Dermis blood vessel endothelial cell (primary cell): ENCODE measurements at regions not wholly inside any gene's neighbourhood (a gene's known extent, or its start where the extent isn't known, plus 50 kb on each side); places are given as distances from the start of the nearest gene placed in this dataset.
A peak's percentile ranks its signal among the peaks of the same experiment; 100 is the strongest.
"Not testable (repeated sequence)": the region's sequence is repeated elsewhere in the genome, so short reads cannot be mapped to it uniquely, and the experiment has no call there.

ENCODE experiments used
- DNase-seq: peaks from one replicate; pipeline ENCODE4 v3.0.0; 2010

DNA sequence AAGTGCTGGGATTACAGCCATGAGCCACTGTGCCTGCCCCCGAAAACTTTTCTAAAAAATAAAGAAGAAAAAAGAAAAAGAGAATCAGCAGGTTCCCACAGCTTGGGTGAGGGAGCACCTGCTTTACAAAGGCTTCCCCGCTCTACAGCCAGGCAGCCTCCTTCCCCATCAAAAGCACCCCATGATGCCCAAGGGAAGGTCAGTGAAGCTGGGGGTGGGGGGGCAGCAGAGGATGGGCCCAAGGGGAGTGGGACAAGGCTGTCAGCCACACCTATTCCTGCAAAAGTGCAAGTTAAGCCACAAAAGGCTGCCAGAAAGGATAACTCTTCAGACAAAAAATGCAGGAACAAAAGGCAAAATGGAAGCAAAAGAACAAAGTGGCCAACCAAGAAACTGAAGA, 72.5 kb downstream of the FAM50B start:
- no peak for DNase-seq

DNA sequence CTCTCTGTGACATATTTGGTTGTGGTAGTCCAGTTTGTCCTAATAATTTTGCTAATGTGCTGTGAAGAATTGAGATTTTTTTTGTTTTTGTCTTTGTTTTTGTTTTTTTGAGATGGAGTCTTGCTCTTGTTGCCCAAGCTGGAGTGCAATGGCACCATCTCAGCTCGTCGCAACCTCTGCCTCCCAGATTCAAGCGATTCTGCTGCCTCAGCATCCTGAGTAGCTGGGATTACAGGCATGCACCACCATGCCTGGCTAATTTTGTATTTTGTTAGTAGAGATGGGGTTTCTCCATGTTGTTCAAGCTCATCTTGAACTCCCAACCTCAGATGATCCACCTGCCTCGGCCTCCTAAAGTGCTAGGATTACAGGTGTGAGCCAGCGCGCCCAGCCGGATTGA, 73.4 kb downstream of the FAM50B start:
- not testable (repeated sequence) for DNase-seq

GRCh38 chr6:3925223-3926149, 76.3 kb downstream of the FAM50B start:
- DNase-seq = not testable (repeated sequence)

DNA sequence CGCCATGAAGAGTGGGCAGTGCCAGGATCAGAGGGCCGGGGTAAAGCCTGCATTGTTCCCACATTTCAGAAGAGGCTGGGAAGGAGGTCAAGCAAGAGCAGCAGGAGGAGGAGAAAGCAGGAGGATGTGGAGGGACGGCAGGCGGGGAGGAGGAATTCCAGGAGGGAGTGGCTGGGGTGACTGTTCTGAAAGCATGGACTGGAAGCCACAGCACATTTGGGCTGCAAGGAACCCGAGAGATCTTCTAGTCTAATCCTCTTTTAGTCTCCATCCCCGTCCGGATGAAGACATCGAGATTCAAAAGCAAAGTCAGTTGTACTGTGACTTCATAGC, 76.9 kb downstream of the FAM50B start:
- no peak for DNase-seq

GRCh38 chr6:3928111-3928510, 78.9 kb downstream of the FAM50B start:
- no peak for DNase-seq

- DNase-seq = no peak
Observed at GRCh38 chr6:3929281-3929798, 80.2 kb downstream of the FAM50B start.

DNA sequence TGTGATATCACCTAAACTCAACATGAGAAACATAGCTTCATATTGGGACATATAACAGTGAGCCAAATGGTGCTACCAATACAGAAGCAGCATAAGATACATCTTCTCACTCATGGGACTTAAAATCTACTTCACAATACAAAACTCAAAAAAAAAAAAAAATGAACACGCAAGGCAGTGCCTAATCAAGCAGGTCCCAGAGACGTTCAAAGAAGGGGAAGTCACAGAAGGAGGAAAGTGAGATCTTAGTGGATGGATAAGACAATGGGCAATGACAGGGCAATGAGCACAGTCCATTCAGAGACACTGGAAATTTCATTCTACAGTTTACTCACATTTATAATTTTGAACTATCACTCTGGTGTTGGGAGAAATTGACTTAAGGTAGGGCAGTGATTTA, 88.3 kb downstream of the FAM50B start:
- no peak for DNase-seq

GRCh38 chr6:3938715-3939367, 89.7 kb downstream of the FAM50B start:
- no peak for DNase-seq

- DNase-seq = no peak
Observed at GRCh38 chr6:3939368-3939958, 90.3 kb downstream of the FAM50B start.

DNA sequence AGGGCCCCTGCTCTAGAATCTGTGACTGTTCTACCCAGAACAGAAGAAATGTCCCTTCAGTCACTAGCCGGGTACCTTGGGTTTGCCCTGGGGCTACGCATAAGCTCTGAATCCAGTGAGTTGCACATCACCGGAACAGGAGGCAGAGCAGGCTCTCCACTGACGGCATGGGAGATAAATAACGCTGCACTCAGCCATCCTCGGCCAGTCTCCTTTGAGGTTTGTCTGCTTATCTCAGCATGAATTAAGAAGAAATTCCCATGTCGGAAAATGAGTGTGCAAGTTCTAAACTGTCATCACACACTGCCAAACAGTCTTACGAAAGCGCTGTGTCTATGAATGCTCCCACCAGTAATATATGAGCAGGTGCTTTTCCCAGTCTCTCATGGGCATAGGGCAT, 90.8 kb downstream of the FAM50B start:
- no peak for DNase-seq

DNA sequence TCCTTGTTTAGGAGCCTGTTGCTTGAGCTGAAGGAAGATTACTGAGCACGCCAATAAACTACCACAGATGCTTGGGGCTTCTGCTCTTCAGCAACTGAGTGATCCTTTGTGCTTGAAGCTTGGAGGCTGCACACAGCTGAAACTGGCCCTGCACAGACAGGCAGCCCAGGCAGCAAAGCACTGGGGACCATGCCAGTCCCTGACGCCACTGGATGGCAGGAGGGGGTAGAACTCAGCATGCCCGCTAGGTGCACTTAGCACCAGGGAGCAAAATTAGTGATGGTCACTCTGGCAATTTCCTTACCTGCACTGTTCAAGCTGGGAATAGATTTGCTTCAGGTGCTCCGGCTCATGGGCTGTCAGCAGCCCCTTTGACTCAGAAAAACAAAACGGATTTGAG, 91.5 kb downstream of the FAM50B start:
- DNase-seq = no peak

DNA sequence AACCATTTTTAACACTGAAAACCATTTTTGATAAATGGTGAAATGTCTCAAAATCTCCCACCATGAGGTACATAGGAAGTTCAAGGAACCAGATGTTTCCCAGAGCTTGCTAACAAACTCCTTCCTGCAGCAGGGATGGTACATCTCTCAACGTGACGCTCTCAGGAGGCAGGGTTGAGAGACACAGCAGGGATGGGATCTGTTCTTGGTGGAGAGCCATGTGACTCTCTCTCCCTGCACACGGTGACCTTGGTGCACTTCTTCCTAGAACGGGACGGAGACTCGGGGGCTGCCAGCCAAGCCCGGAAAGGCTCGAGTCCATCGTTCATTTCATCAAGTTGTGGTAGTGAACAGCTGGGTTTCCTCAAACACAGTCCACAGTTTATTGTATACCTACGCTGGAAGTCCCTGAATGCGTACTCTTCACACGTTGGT, 94.2 kb downstream of the FAM50B start:
- peak; percentile 85 for DNase-seq

DNA sequence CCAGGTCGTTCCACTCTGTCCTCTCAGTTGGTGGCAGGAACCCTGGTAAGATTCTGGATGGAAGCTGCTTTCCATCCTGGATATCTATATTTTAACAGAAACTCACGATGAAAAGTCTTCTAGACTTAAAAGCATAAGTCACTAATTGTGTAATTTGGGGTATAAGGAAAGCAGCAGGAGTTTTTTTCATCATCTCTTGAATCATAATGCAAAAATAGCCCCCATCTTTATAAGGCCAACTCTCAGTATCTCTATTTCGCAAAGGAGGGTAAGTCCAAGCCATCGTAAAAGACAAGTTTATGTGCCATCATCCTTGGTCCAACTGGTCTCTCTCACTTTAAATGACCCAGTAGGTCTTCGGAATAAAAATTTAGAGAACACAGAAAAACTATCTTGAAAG, 95.1 kb downstream of the FAM50B start:
- DNase-seq = no peak

DNA sequence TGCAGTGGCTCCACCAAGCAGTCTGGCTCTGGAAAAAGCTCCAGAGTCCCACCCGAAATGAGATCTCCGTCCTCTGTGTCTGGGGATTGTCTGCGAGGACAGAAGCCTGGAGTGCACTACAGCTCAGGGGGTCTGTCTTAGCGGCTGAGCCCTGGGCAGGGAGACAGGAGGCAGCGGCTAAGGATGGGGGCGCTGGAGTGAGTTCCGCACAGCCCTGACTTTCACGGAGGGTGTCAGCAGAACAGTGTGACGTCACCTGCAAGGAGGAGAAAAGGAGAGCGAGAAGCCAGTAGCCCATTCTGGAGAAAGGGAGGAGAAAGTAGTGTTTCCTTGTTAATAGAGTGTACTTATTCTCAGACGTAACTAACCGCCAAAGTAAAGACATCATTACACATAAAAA, 97.6 kb downstream of the FAM50B start:
- DNase-seq = no peak

DNA sequence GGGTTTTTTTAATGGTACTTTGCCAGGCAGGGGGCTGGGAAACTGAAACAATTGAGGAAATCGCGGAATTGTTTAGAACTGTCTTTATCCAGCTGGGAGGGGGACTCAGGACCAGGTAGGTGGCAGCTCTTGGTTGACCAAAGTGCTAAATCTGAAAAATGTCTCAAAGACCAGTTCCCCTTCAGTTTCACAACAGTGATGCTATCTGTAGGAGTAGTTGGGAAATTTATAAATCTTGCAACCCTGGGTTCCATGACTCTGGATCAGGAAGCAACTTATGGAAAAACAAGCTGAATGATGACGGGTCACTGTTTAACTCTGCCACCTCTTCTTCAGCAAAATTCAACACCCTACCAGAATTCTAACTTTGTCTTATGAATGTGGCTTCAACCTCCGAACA, 99.7 kb downstream of the FAM50B start:
- no peak for DNase-seq

DNA sequence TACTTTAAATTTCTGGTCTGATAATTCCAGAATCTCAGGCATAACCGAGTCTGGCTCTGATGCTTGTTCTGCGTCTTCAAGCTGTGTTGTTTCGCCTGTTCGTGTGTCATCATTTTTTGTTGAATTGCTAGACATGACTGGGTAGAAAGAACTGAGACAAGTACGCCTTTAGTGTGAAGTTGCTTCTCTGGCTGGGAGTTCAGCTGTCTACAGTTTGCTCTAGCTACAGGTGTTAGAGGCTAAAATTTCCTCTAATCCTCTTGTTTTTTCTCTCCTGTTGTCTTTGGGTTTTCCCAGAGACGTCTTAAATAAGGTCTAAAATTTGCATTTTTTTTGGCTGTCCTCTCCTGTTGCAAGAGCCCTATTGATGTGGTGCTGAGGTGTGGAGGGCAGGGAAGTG, 100.3 kb downstream of the FAM50B start:
- DNase-seq = no peak

- no peak for DNase-seq
Observed at GRCh38 chr6:3956054-3956453, 106.9 kb downstream of the FAM50B start.

GRCh38 chr6:3957321-3957720, 108.1 kb downstream of the FAM50B start:
- DNase-seq = no peak

DNA sequence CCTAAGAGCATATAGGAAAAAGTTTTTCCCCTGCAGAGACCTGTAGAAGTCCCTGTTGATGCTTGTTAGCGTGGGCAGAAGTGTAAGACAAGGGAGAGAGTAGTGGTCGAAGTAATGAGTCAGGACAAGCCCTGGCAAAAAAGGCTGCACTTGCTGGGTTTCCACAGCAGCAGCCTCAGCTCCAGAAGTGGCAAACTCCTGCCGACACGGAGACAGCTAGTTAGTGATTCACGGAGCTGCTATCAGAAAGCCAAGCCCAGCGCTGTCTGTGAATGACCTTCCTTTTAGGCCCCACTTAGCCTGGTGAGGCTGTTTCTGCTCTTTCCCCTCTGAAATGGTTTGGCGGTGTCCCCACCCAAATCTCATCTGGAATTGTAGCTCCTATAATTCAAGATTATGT, 109.1 kb downstream of the FAM50B start:
- no peak for DNase-seq

GRCh38 chr6:3959385-3959784, 110.2 kb downstream of the FAM50B start:
- DNase-seq = no peak

- no peak for DNase-seq
Observed at GRCh38 chr6:3960754-3961361, 111.7 kb downstream of the FAM50B start.

GRCh38 chr6:3961581-3962215, 112.5 kb downstream of the FAM50B start:
- DNase-seq = no peak
